Neuronal stem cell (in vitro differentiated cells): ENCODE measurements at regions not wholly inside any gene's neighbourhood (a gene's known extent, or its start where the extent isn't known, plus 50 kb on each side); places are given as distances from the start of the nearest gene placed in this dataset.
A peak's percentile ranks its signal among the peaks of the same experiment; 100 is the strongest.

Experiments used
- DNase-seq: peaks from one replicate; pipeline ENCODE4 v3.0.0-alpha.2; 2013; ENCODE audit warnings: low spot score
- H2AFZ ChIP-seq: one replicate; pipeline ENCODE4 v1.6.1; 2013; ENCODE audit warnings: mild to moderate bottlenecking, low read length, inconsistent platforms
- H2AK5ac ChIP-seq: 2 replicates; pipeline ENCODE4 v1.6.1; 2013; ENCODE audit warnings: low read depth, mild to moderate bottlenecking, inconsistent platforms, low read length, moderate library complexity, mixed read lengths
- H2BK120ac ChIP-seq: 2 replicates; pipeline ENCODE4 v1.6.1; 2013; ENCODE audit warnings: low read depth, mild to moderate bottlenecking, inconsistent platforms, low read length, moderate library complexity, mixed read lengths
- H2BK12ac ChIP-seq: one replicate; pipeline ENCODE4 v1.6.1; 2013; ENCODE audit warnings: low read length, inconsistent platforms
- H2BK15ac ChIP-seq: 2 replicates; pipeline ENCODE4 v1.6.1; 2013; ENCODE audit warnings: mild to moderate bottlenecking, low read length, inconsistent platforms, mixed read lengths
- H2BK5ac ChIP-seq: one replicate; pipeline ENCODE4 v1.6.1; 2013; ENCODE audit warnings: inconsistent platforms, mild to moderate bottlenecking, low read length, moderate library complexity
- H3K14ac ChIP-seq: one replicate; pipeline ENCODE4 v1.6.1; 2013; ENCODE audit warnings: low read length, inconsistent platforms
- H3K18ac ChIP-seq: 2 replicates; pipeline ENCODE4 v1.6.1; 2013; ENCODE audit warnings: low read length, inconsistent platforms
- H3K23ac ChIP-seq: 2 replicates; pipeline ENCODE4 v1.6.1; 2013; ENCODE audit warnings: low read depth, mild to moderate bottlenecking, mixed read lengths, low read length, inconsistent platforms; ENCODE audit not compliant: poor library complexity
- H3K27ac ChIP-seq: replicated peaks from 3 replicates; pipeline ENCODE4 v1.5.1; 2013; ENCODE audit warnings: low read length, inconsistent platforms
- H3K27me3 ChIP-seq, 3 experiments: 2 replicates each; pipeline ENCODE4 v1.6.1; 2013; ENCODE audit warnings: low read length in 3 of 3, mild to moderate bottlenecking in 2 of 3, inconsistent platforms in 1 of 3, low read depth in 1 of 3, mixed read lengths in 1 of 3, moderate library complexity in 1 of 3; ENCODE audit not compliant: control insufficient read depth in 3 of 3, insufficient read depth in 3 of 3
- H3K36me3 ChIP-seq, 2 donors: replicated peaks in 1 of 2; 2 replicates each; pipeline ENCODE4 v1.6.1; 2013; ENCODE audit warnings: low read length in 2 of 2; ENCODE audit not compliant: control insufficient read depth in 2 of 2, insufficient read depth in 2 of 2
- H3K4ac ChIP-seq: 2 replicates; pipeline ENCODE4 v1.6.1; 2013; ENCODE audit warnings: inconsistent platforms, mild to moderate bottlenecking, low read length, moderate library complexity
- H3K4me1 ChIP-seq, 2 donors: 1 replicate in 1 of 2; 2 replicates in 1 of 2; pipeline ENCODE4 v1.6.1; 2013; ENCODE audit warnings: low read length in 2 of 2, low read depth in 1 of 2; ENCODE audit not compliant: control insufficient read depth in 2 of 2, insufficient read depth in 1 of 2
- H3K4me2 ChIP-seq: one replicate; pipeline ENCODE4 v1.6.1; 2013; ENCODE audit warnings: mild to moderate bottlenecking, low read length, inconsistent platforms; ENCODE audit not compliant: insufficient read depth, poor library complexity, severe bottlenecking
- H3K4me3 ChIP-seq, 2 donors: 2 replicates each; pipeline ENCODE4 v1.5.1; 2013; ENCODE audit warnings: low read length in 2 of 2, mild to moderate bottlenecking in 2 of 2, inconsistent platforms in 1 of 2, moderate library complexity in 1 of 2
- H3K79me1 ChIP-seq: one replicate; pipeline ENCODE4 v1.6.1; 2013; ENCODE audit warnings: low read depth, mild to moderate bottlenecking, inconsistent platforms, low read length, moderate library complexity
- H3K9ac ChIP-seq: one replicate; pipeline ENCODE4 v1.6.1; 2013; ENCODE audit warnings: mild to moderate bottlenecking, low read depth, low read length, inconsistent platforms; ENCODE audit not compliant: poor library complexity
- H3K9me3 ChIP-seq, 2 donors: replicated peaks in 1 of 2; 2 replicates each; pipeline versions ENCODE3 to v1.6.1; 2013; ENCODE audit warnings: low read length in 2 of 2, mild to moderate bottlenecking in 2 of 2, inconsistent platforms in 1 of 2, low read depth in 1 of 2, mixed read lengths in 1 of 2, moderate library complexity in 1 of 2; ENCODE audit not compliant: control insufficient read depth in 2 of 2, insufficient read depth in 1 of 2
- H4K8ac ChIP-seq: one replicate; pipeline ENCODE4 v1.6.1; 2013; ENCODE audit warnings: low read depth, mild to moderate bottlenecking, inconsistent platforms, low read length, moderate library complexity
- H4K91ac ChIP-seq: one replicate; pipeline ENCODE4 v1.6.1; 2013; ENCODE audit warnings: low read length, low read depth, mild to moderate bottlenecking, inconsistent platforms; ENCODE audit not compliant: poor library complexity
- WGBS, 2 donors: extraction: QIAGEN DNeasy Blood & Tissue Kit; methylation state at CpG; one replicate each; pipeline ENCODE4 v1.1.7; 2013; ENCODE audit warnings: missing lambda C conversion rate in 2 of 2, mixed read lengths in 1 of 2; ENCODE audit not compliant: insufficient read length in 2 of 2, insufficient replicate concordance in 1 of 2; ENCODE audit errors: extremely low coverage in 2 of 2; 5-methylcytosine and 5-hydroxymethylcytosine counted together

- Histone ChIP-seq H2BK12ac (no peak overlapping the region), H3K27ac (no peak overlapping the region), H2BK120ac (no peak overlapping the region), H3K9ac (no peak overlapping the region), H2AFZ (no peak overlapping the region), H3K14ac (peak overlapping the region; percentile 3), H3K4me2 (no peak overlapping the region), H3K9me3 (peaks cover 0 to 2% of the 10 kb centered on the region in 2 donors), H4K8ac (no peak overlapping the region), H2AK5ac (no peak overlapping the region), H3K36me3 (no peaks in the 10 kb centered on the region), H3K18ac (peak overlapping the region; percentile 2), H3K4me3 (no peak overlapping the region), H3K4me1 (peaks cover 0 to 9% of the 10 kb centered on the region in 2 donors), H2BK15ac (no peak overlapping the region), H4K91ac (no peak overlapping the region), H3K23ac (no peak overlapping the region), H3K4ac (no peak overlapping the region), H3K27me3 (no peaks in the 10 kb centered on the region), H3K79me1 (no peaks in the 10 kb centered on the region), H2BK5ac (no peak overlapping the region)
- no peak for DNase-seq
- no CpG with 5 or more reads among the region's 6 CpGs for WGBS, 2 donors
These were observed 529.6 kb upstream of the TBX3 start for GRCh38 chr12:115213538-115214016.

DNA sequence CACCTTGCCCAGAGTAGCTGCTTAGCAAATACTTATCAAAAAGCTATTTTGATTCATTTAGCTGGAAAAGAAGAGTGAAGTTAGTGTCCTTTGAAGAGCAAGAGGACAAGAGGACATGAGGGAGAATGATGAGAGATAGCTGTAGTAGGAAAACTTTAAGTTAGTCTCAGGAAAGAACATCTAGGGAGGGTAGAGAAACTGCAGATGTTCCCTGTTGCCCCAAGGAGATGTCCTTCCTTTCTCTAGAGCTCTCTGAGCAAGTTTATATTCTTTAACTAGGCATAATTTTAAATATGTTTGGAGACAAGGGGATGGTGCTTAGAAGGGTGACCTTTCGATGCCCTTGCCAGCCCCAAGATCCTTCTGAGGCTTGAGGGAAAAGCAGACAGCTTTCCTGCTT lies 529.1 kb upstream of the TBX3 start:
- H2AFZ ChIP-seq: no peak overlapping the region

DNA sequence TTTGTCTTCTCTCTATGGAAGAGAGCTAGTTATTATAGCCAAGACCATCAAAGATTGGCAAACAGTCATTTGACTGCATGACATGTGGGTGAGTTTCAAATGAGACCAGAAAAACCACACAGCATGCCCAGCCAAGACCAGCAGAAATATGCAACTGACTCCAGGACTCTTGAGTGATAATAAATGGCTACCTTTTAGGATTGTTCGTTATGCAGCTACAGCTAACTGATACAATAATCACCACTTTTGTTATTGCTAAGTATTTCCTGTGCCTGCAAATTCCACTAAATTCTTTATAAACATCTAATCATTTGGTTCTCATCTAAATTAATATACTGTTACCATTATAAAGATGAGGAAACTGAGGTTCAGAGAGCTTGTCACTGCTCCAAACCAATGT lies 528.4 kb upstream of the TBX3 start:
- Histone ChIP-seq H3K4me3 (no peak overlapping the region), H4K8ac (no peak overlapping the region), H3K27ac (no peak overlapping the region), H2AK5ac (no peak overlapping the region), H3K27me3 (no peaks in the 10 kb centered on the region), H3K9me3 (no peaks in the 10 kb centered on the region), H3K4me1 (peaks cover 0 to 9% of the 10 kb centered on the region in 2 donors), H2BK5ac (no peak overlapping the region), H2BK12ac (no peak overlapping the region), H3K79me1 (no peaks in the 10 kb centered on the region), H3K36me3 (no peaks in the 10 kb centered on the region), H2BK15ac (no peak overlapping the region), H2BK120ac (no peak overlapping the region), H3K9ac (no peak overlapping the region), H2AFZ (no peak overlapping the region), H3K14ac (no peak overlapping the region), H4K91ac (no peak overlapping the region), H3K23ac (no peak overlapping the region), H3K4ac (no peak overlapping the region), H3K18ac (no peak overlapping the region), H3K4me2 (no peak overlapping the region)
- no peak for DNase-seq
- no CpG with 5 or more reads among the region's 1 CpG for WGBS, 2 donors

More for the DNA sequence above, 529.1 kb upstream of the TBX3 start:
- no peak overlapping the region for H3K4me3 ChIP-seq
- no peak for DNase-seq
- no peak overlapping the region for H3K18ac ChIP-seq
- no peak overlapping the region for H2BK12ac ChIP-seq
- no peaks in the 10 kb centered on the region for H3K79me1 ChIP-seq
- peaks cover 0 to 9% of the 10 kb centered on the region in 2 donors for H3K4me1 ChIP-seq
- no peak overlapping the region for H2BK15ac ChIP-seq
- WGBS, 2 donors: no CpG with 5 or more reads among the region's 1 CpG
- H3K27me3 ChIP-seq: no peaks in the 10 kb centered on the region
- no peak overlapping the region for H3K23ac ChIP-seq
- no peak overlapping the region for H4K8ac ChIP-seq
- no peak overlapping the region for H4K91ac ChIP-seq
- H2BK120ac ChIP-seq: no peak overlapping the region
- no peaks in the 10 kb centered on the region for H3K36me3 ChIP-seq
- H2BK5ac ChIP-seq: no peak overlapping the region
- no peak overlapping the region for H3K4ac ChIP-seq
- H3K27ac ChIP-seq: no peak overlapping the region
- H2AK5ac ChIP-seq: no peak overlapping the region
- H3K14ac ChIP-seq: no peak overlapping the region
- no peak overlapping the region for H3K4me2 ChIP-seq
- peaks cover 0 to 2% of the 10 kb centered on the region in 2 donors for H3K9me3 ChIP-seq
- H3K9ac ChIP-seq: no peak overlapping the region

- Histone ChIP-seq H3K4ac (no peak overlapping the region), H2AK5ac (no peak overlapping the region), H3K23ac (no peak overlapping the region), H3K9ac (no peak overlapping the region), H3K4me2 (no peak overlapping the region), H3K79me1 (no peaks in the 10 kb centered on the region), H3K18ac (no peak overlapping the region), H3K4me1 (peaks cover 0 to 9% of the 10 kb centered on the region in 2 donors), H2AFZ (no peak overlapping the region), H3K27ac (no peak overlapping the region), H2BK5ac (no peak overlapping the region), H3K4me3 (no peak overlapping the region), H4K91ac (no peak overlapping the region), H3K14ac (no peak overlapping the region), H3K36me3 (no peaks in the 10 kb centered on the region), H2BK120ac (no peak overlapping the region), H4K8ac (no peak overlapping the region), H3K27me3 (no peaks in the 10 kb centered on the region), H2BK12ac (no peak overlapping the region), H3K9me3 (no peaks in the 10 kb centered on the region), H2BK15ac (no peak overlapping the region)
- WGBS, 2 donors: no CpG with 5 or more reads among the region's 3 CpGs
- no peak for DNase-seq
These were observed 526.7 kb upstream of the TBX3 start for GRCh38 chr12:115210533-115211252.
